Stimulated activated CD4-positive, alpha-beta T cell treated with anti-CD3 and anti-CD28 coated beads, Interleukin-2, amount 100 ng/mL, for 48 hours (primary cell): ENCODE measurements at regions not wholly inside any gene's neighbourhood (a gene's known extent, or its start where the extent isn't known, plus 50 kb on each side); places are given as distances from the start of the nearest gene placed in this dataset.
"Not testable (repeated sequence)": the region's sequence is repeated elsewhere in the genome, so short reads cannot be mapped to it uniquely, and the experiment has no call there.

ENCODE experiments used
- DNase-seq, 2 donors: peaks; one replicate each; pipeline ENCODE4 v3.0.0-alpha.2; 2020

GRCh38 chrX:109155161-109155560 is 326.7 kb downstream of the GUCY2F start:
- no peak for DNase-seq

GRCh38 chrX:109144173-109144572 is 337.7 kb downstream of the GUCY2F start:
- not testable (repeated sequence) for DNase-seq

GRCh38 chrX:109140463-109140862 is 341.4 kb downstream of the GUCY2F start:
- DNase-seq = no peak

GRCh38 chrX:109134777-109135176 is 347.1 kb downstream of the GUCY2F start:
- DNase-seq = no peak

- DNase-seq = no peak
Measured at GRCh38 chrX:109125304-109125703, 356.6 kb downstream of the GUCY2F start.

DNA sequence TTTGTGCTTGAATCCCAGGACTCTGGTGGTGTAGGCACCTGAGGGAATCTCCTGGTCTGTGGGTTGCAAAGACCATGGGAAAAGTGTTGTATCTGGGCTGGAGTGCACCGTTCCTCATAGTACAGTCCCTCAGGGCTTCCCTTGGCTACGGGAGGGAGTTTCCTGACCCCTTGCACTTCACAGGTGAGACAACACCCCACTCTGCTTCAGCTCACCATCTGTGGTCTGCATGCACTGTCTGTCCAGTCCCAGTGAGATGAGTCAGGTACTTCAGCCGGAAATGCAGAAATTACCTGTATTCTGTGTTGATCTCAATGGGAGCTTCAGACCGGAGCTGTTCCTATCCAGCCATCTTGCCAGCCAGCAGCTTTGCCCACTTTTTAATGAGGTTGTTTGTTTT is 353.0 kb upstream of the IRS4 start:
- no peak for DNase-seq

GRCh38 chrX:109077788-109078187 is 341.4 kb upstream of the IRS4 start:
- no peak for DNase-seq

GRCh38 chrX:109054181-109054581 is 317.8 kb upstream of the IRS4 start:
- DNase-seq = peak; percentile 1 to 3

- no peak for DNase-seq
Measured at GRCh38 chrX:109049903-109050302, 313.5 kb upstream of the IRS4 start.

DNA sequence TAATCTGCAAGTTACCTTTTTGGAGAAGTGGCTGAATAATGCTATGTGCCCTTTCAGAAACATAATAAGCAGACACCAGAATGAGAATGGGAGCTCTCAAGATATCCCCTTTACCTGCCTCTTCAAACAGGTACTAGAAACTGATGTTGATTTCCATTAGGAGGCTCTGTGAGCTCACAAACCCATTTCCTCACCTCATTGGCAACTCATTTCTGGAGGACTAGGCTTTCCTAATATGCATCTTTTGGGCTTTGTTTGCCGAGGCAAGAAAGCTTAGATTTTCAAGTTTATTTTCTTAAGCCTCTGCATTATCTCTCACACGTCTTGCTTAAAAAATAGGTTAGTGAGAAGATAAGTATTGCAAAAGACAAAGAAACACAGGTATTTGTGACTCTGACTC is 313.1 kb upstream of the IRS4 start:
- no peak for DNase-seq

DNA sequence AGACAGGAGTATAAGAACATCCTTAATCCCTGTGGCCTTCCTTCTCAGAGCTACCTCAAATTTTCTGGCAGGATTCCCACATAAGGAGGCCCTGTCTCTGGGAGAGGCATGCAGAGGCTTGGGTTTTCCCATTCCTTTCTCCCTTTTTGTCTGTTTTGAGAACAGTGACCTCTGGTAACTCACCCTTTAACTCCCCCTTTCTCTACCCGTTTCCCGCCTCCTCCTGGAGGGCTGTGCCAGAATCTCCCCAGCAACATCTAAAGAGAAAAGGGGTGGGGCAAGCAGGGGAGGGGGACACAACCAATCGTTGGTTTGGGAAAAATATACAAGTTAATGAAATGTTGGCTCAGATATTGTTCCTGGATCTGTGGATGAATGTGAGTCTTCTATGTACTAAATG is 303.7 kb upstream of the IRS4 start:
- no peak for DNase-seq

DNA sequence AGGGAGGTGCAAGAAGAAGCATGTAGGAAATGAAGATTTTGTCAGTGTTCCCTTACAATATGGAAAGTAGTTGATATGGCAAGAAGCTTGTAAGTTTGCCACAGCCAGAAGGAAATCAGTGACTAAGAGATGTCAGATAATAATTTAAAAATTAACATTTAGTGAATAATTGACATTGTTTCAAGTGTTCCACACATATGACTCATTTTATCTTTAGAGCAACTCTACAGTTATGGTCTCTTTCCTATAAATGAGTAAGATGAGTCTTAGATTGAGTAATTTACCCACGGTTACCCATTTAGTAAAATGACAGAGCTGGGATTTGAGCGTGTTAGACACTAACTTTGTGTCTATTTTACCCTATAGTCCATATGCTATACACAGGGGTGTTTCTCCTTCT is 300.3 kb upstream of the IRS4 start:
- DNase-seq = no peak

GRCh38 chrX:108993909-108994308 is 257.5 kb upstream of the IRS4 start:
- DNase-seq = no peak

DNA sequence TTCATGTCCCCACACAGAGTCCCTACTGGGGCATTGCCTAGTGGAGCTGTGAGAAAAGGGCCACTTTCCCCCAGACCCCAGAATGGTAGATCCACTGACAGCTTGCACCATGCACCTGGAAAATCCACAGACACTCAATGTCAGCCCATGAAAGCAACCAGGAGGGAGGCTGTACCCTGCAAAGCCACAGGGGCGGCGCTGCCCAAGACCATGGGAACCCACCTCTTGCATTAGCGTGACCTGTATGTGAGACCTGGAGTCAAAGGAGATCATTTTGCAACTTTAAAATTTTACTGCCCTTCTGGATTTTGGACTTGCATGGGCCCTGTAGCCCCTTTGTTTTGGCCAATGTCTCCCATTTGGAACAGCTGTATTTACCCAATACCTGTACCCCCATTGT is 236.5 kb upstream of the IRS4 start:
- not testable (repeated sequence) for DNase-seq

- no peak for DNase-seq
Measured at GRCh38 chrX:108947205-108947604, 210.8 kb upstream of the IRS4 start.

DNA sequence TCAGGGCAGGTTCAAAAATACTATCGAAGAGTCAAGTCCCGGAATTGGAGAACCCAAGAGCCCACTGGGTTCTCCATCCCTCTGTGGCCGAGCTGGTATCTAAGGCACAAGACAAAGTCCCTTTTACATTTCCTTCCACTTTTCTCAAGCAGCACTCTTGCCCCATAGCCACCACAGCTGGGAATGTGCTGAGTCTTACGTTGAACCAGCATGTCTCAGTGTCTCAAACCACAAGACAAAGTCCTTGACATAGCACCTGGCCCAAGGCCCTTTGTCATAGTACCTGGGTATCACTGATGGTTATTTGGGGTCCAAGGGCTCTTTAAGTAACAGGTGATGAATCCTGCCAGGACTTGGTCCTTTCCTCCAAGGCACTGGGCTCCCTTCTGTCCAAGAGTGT is 210.2 kb upstream of the IRS4 start:
- no peak for DNase-seq

DNA sequence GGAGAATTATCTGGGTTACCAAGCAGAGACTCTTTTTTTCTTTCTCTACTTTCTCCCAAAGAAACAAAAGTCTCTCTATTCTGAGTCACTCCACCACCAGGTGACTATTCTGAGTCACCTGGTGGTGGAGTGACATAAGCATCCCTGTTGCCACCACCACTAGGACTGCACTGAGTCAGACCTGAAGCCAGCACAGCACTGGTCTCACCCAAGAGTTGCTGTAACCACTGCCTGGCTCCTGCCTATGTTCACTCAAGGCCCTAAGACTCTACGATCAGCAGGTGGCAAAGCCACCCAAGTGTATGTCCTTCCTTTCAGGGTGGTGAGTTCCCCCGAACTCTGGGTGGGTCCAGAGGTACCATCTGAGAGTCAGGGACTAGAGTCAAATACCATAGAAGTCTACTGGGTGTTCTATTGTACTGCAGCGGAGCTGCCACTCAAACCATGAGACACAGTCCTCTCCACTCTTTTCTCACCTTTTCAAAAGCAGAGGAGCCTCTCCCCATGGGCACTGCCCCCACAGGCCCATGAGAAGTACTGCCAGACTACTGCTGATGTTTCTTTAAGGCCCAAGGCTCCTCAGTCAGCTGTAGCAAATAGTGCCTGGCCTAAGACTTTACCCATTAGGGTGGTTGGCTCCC is 209.6 kb upstream of the IRS4 start:
- no peak for DNase-seq

- no peak for DNase-seq
Measured at GRCh38 chrX:108914791-108915190, 178.4 kb upstream of the IRS4 start.

- DNase-seq = not testable (repeated sequence)
Measured at GRCh38 chrX:108903831-108904230, 167.5 kb upstream of the IRS4 start.

- DNase-seq = no peak
Measured at GRCh38 chrX:108900333-108900732, 164.0 kb upstream of the IRS4 start.

- not testable (repeated sequence) for DNase-seq
Measured at GRCh38 chrX:108896349-108896748, 160.0 kb upstream of the IRS4 start.

DNA sequence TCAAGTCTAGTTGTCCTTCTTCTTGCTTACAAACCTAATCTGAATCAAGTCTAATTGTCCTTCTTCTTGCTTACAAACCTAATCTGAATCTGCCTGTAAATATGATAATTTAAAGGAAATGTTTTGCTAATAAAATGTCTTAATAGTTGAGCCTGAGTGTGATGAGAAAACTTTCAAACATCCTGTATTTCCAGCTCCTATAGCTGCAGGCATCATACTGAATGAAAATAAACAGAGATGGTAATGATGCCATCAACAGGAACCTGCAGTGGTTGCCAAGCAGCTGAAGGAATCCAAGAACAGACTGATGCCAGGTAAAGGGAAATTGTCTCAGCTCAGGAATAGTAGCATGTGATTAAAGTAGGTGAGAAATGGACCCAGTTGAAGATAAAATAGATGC is 156.1 kb upstream of the IRS4 start:
- no peak for DNase-seq

DNA sequence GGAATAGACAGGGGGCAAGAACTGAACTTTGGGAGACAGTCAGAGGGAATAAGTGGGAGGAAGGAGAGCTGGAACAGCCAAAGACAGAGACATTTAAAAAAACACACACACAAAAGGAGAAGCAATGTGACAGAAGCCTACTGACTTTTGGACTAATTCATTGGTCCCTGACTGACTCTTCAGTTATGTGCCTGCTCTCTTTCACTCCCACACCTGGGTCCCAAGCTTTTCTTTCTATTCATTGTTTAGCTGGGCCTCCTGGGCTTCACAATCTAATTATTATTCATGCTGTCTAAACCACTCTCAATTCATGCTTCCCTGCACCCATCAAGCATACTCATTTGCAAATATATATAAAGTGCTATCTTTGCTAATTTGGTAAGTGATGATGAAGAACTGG is 139.2 kb upstream of the IRS4 start:
- no peak for DNase-seq

DNA sequence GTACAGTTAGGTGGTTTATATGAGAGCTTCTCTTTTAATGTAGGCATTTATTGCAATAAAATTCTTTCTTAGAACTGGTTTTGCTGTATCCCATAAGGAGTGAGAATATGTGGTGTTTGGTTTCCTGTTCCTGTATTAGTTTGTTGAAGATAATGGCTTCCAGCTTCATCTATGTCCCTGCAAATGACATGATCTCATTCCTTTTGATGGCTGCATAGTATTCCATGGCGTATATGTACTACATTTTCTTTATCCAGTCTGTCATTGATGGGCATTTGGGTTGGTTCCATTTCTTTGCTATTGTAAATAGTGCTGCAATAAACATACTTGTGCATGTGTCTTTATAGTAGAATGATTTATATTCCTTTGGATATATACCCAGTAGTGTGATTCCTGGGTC is 106.7 kb upstream of the IRS4 start:
- DNase-seq = not testable (repeated sequence)

DNA sequence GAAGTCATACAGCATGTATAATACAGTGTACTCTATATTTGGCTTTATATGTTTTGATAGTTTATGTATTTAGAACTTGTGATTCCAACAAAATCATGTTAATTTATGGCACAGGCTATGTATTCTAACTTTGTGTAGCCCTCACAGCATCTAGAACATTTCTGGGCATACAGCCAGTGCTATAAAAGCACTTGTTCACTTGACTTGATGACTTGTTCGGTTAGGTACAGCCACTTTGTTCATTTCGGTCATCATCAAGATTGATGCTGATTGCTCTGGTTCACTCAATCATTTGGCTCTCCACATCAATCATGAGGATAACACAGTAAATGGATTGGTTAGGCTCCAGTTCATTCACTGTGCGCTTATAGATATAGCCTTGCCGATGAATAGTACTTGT is 97.6 kb upstream of the IRS4 start:
- DNase-seq = no peak

DNA sequence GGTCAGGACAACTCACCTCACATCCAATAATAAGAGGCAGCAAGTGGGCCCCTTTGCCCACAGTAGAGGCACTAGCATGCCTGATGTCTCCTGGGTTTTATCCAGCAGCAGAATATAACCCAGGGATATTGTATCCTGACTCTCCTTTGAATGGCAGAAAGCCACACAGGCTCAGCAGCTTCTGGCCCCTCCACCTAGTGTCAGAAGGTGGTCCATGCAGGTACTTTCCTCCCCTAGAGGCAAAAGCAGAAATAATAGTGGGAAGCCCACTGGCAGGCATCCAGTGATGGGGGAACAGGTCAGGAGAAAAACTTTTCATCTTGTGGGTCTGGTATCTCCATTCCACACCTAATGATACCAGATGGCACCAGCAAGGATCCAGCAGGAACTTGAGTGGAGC is 75.5 kb upstream of the IRS4 start:
- DNase-seq = no peak
